Liver (tissue), 7 donors: ENCODE measurements at regions not wholly inside any gene's neighbourhood (a gene's known extent, or its start where the extent isn't known, plus 50 kb on each side); places are given as distances from the start of the nearest gene placed in this dataset.

Experiments used
- DNase-seq: peaks from one replicate; pipeline ENCODE4 v3.0.0-alpha.2; 2017; ENCODE audit warnings: low spot score
- H3K27ac ChIP-seq, 2 donors: one replicate each; pipeline ENCODE4 v1.7.0; 2013; ENCODE audit warnings: inconsistent platforms in 2 of 2, low read length in 2 of 2, control low read depth in 1 of 2, low read depth in 1 of 2, mild to moderate bottlenecking in 1 of 2
- H3K27me3 ChIP-seq, 4 donors: one replicate each; pipeline versions ENCODE4 v1.6.1 to v1.7.0; 2013; ENCODE audit warnings: low read length in 3 of 4, inconsistent platforms in 1 of 4, mild to moderate bottlenecking in 1 of 4, moderate library complexity in 1 of 4; ENCODE audit not compliant: control insufficient read depth in 4 of 4, insufficient read depth in 4 of 4
- H3K36me3 ChIP-seq, 4 donors: one replicate each; pipeline versions ENCODE4 v1.6.1 to v1.7.0; 2013; ENCODE audit warnings: low read length in 3 of 4, mild to moderate bottlenecking in 3 of 4, low read depth in 1 of 4, moderate library complexity in 1 of 4; ENCODE audit not compliant: control insufficient read depth in 4 of 4, insufficient read depth in 3 of 4
- H3K4me1 ChIP-seq, 4 donors: one replicate each; pipeline versions ENCODE4 v1.6.1 to v1.7.0; 2013; ENCODE audit warnings: low read length in 3 of 4, mild to moderate bottlenecking in 3 of 4, moderate library complexity in 1 of 4; ENCODE audit not compliant: control insufficient read depth in 4 of 4, insufficient read depth in 4 of 4
- H3K4me3 ChIP-seq, 3 donors: one replicate each; pipeline versions ENCODE4 v1.6.1 to v1.7.0; 2013; ENCODE audit warnings: low read length in 3 of 3, control low read depth in 1 of 3, low read depth in 1 of 3, mild to moderate bottlenecking in 1 of 3
- H3K9ac ChIP-seq, 2 donors: one replicate each; pipeline ENCODE4 v1.7.0; 2013; ENCODE audit warnings: low read length in 2 of 2, mild to moderate bottlenecking in 2 of 2, moderate library complexity in 2 of 2, control low read depth in 1 of 2, low read depth in 1 of 2
- H3K9me3 ChIP-seq, 4 donors: one replicate each; pipeline versions ENCODE4 v1.6.1 to v1.7.0; 2013; ENCODE audit warnings: low read length in 3 of 4; ENCODE audit not compliant: control insufficient read depth in 4 of 4
- EGR1 ChIP-seq, 2 donors: IDR thresholded peaks; 2 replicates each; pipeline ENCODE4 v1.6.1; 2016 to 2018; ENCODE audit warnings: antibody characterized with exemption in 2 of 2, low read depth in 2 of 2
- FOXA1 ChIP-seq: IDR thresholded peaks from 2 replicates; pipeline ENCODE4 v1.6.1; 2016; ENCODE audit warnings: antibody characterized with exemption
- FOXA2 ChIP-seq: IDR thresholded peaks from 2 replicates; pipeline ENCODE4 v1.6.1; 2016; ENCODE audit warnings: antibody characterized with exemption
- GABPA ChIP-seq, 2 donors: IDR thresholded peaks in 1 of 2; conservative IDR thresholded peaks in 1 of 2; 2 replicates each; pipeline ENCODE4 v1.6.1; 2016; ENCODE audit warnings: antibody characterized with exemption in 2 of 2, mild to moderate bottlenecking in 1 of 2, moderate library complexity in 1 of 2
- HNF4A ChIP-seq, 2 donors: conservative IDR thresholded peaks; 2 replicates each; pipeline ENCODE4 v1.6.1; 2016; ENCODE audit warnings: antibody characterized with exemption in 2 of 2, mild to moderate bottlenecking in 2 of 2
- HNF4G ChIP-seq: IDR thresholded peaks from 2 replicates; pipeline ENCODE4 v1.6.1; 2016; ENCODE audit warnings: antibody characterized with exemption
- JUND ChIP-seq, 2 donors: IDR thresholded peaks; 2 replicates each; pipeline ENCODE4 v1.6.1; 2016; ENCODE audit warnings: antibody characterized with exemption in 2 of 2
- RAD21 ChIP-seq, 2 donors: IDR thresholded peaks; 2 replicates each; pipeline ENCODE4 v1.6.1; 2016; ENCODE audit warnings: antibody characterized with exemption in 2 of 2, mild to moderate bottlenecking in 2 of 2
- RXRA ChIP-seq, 2 donors: IDR thresholded peaks; 2 replicates each; pipeline ENCODE4 v1.6.1; 2017 to 2018; ENCODE audit warnings: antibody characterized with exemption in 2 of 2, mild to moderate bottlenecking in 1 of 2
- TAF1 ChIP-seq: conservative IDR thresholded peaks from 2 replicates; pipeline ENCODE4 v1.6.1; 2016; ENCODE audit warnings: antibody characterized with exemption, mild to moderate bottlenecking
- WGBS: extraction: QIAGEN DNeasy Blood & Tissue Kit; methylation state at CpG from one replicate; pipeline ENCODE4 v1.1.7; 2013; 5-methylcytosine and 5-hydroxymethylcytosine counted together
- TF ChIP-seq, protein P1 (sequence below): IDR thresholded peaks from 2 replicates; pipeline ENCODE4 v1.6.1; 2016; ENCODE audit warnings: antibody characterized with exemption, mild to moderate bottlenecking
- TF ChIP-seq, protein P2 (sequence below): IDR thresholded peaks from 2 replicates; pipeline ENCODE4 v1.6.1; 2016; ENCODE audit warnings: antibody characterized with exemption
- TF ChIP-seq, protein P3 (sequence below): IDR thresholded peaks from 2 replicates; pipeline ENCODE4 v1.6.1; 2016; ENCODE audit warnings: antibody characterized with exemption
- donor health status: healthy.
- donor health status: healthy.
- donor health status: healthy.
- donor health status: healthy.

- Histone ChIP-seq H3K27ac (no peak overlapping the region), H3K9ac (no peak overlapping the region), H3K4me1 (no peaks in the 10 kb centered on the region), H3K9me3 (peaks cover 0 to 4% (median 0%) of the 10 kb centered on the region in 4 donors), H3K27me3 (no peaks in the 10 kb centered on the region), H3K4me3 (no peak overlapping the region), H3K36me3 (no peaks in the 10 kb centered on the region)
- TF ChIP-seq TAF1, result no peak
- TF ChIP-seq, protein P1, sequence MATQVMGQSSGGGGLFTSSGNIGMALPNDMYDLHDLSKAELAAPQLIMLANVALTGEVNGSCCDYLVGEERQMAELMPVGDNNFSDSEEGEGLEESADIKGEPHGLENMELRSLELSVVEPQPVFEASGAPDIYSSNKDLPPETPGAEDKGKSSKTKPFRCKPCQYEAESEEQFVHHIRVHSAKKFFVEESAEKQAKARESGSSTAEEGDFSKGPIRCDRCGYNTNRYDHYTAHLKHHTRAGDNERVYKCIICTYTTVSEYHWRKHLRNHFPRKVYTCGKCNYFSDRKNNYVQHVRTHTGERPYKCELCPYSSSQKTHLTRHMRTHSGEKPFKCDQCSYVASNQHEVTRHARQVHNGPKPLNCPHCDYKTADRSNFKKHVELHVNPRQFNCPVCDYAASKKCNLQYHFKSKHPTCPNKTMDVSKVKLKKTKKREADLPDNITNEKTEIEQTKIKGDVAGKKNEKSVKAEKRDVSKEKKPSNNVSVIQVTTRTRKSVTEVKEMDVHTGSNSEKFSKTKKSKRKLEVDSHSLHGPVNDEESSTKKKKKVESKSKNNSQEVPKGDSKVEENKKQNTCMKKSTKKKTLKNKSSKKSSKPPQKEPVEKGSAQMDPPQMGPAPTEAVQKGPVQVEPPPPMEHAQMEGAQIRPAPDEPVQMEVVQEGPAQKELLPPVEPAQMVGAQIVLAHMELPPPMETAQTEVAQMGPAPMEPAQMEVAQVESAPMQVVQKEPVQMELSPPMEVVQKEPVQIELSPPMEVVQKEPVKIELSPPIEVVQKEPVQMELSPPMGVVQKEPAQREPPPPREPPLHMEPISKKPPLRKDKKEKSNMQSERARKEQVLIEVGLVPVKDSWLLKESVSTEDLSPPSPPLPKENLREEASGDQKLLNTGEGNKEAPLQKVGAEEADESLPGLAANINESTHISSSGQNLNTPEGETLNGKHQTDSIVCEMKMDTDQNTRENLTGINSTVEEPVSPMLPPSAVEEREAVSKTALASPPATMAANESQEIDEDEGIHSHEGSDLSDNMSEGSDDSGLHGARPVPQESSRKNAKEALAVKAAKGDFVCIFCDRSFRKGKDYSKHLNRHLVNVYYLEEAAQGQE, result no peak
- TF ChIP-seq FOXA1, result no peak
- no peak for TF ChIP-seq GABPA (IDR thresholded peaks at IDR 0.05 in 1 of 2, conservative IDR thresholded peaks at IDR 0.05 in 1 of 2)
- no peak for TF ChIP-seq FOXA2
- no peak for DNase-seq
- WGBS, result 44% methylated on average over 2 of the region's 2 CpGs
Observed at GRCh38 chr14:24744641-24745040, 110.7 kb upstream of the GZMB start.

DNA sequence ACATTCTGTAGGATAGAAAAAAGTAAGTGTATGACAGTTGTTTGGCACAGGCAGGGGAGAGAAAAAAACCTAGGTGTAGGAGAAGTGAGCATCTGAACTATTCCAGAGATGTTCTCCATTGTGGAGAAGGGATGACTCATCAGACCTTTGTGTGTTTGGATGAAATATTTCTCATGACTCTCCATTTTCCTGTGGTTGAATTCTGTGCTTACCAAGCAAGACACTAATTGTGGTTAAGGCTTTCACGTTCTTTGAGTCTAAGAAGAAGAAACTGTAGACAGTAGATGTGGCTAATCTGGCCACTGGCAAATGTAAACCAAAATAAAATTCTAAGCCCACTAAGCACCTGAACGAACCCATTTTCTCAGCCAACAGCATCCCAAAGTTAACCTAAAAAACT is 107.9 kb upstream of the GZMB start:
- Histone ChIP-seq H3K4me3 (no peak overlapping the region), H3K9me3 (no peaks in the 10 kb centered on the region), H3K36me3 (no peaks in the 10 kb centered on the region), H3K27ac (no peak overlapping the region), H3K27me3 (no peaks in the 10 kb centered on the region), H3K9ac (no peak overlapping the region), H3K4me1 (no peaks in the 10 kb centered on the region)
- no peak for DNase-seq
- no peak for TF ChIP-seq RAD21 (IDR thresholded peaks at IDR 0.05)
- TF ChIP-seq, protein P2, sequence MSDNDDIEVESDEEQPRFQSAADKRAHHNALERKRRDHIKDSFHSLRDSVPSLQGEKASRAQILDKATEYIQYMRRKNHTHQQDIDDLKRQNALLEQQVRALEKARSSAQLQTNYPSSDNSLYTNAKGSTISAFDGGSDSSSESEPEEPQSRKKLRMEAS, result no peak
- 51% methylated on average over 2 of the region's 2 CpGs for WGBS

DNA sequence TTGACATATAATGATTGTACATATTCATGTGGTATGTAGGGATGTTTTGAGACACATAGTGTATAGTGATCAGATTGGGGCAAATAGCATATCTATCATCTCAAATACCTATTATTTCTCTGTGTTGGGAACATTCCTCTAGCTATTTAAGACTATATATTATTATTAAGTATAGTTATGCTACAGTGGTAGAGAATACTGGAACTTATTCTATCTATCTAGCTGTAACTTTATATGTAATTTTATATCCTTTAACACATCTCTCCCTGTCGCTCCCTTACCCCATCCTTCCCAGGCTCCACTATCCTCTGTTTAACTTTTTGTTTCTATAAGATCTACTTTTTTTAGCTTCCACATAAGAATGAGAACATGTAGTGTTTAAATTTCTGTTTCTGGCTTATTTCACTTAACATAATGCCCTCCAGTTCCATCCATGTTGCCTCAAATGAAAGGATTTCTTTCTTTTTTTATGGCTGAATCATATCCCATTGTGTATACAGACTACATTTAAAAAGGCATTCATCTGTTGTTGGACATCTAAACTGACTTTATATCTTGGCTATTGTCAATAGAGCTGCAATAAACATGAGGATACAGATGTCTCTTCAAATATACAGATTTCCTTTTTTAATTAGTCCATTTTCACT is 102.1 kb upstream of the GZMB start:
- no peak for DNase-seq
- H3K4me1 ChIP-seq, result no peaks in the 10 kb centered on the region
- H3K27ac ChIP-seq, result no peak overlapping the region
- no peaks in the 10 kb centered on the region for H3K36me3 ChIP-seq
- no peaks in the 10 kb centered on the region for H3K27me3 ChIP-seq
- H3K4me3 ChIP-seq, result no peak overlapping the region
- WGBS, result 4% methylated on average over 1 of the region's 1 CpG
- no peak overlapping the region for H3K9ac ChIP-seq
- TF ChIP-seq GABPA (IDR thresholded peaks at IDR 0.05 in 1 of 2, conservative IDR thresholded peaks at IDR 0.05 in 1 of 2) (no peak), HNF4A (conservative IDR thresholded peaks at IDR 0.05) (no peak), HNF4G (no peak), JUND (IDR thresholded peaks at IDR 0.05) (no peak), TAF1 (no peak), EGR1 (IDR thresholded peaks at IDR 0.05; ENCODE audit: low read depth in 2 of 2) (no peak), RAD21 (IDR thresholded peaks at IDR 0.05) (no peak), RXRA (IDR thresholded peaks at IDR 0.05) (no peak), FOXA2 (no peak), FOXA1 (no peak)
- TF ChIP-seq, protein P2, result no peak
- TF ChIP-seq, protein P3, sequence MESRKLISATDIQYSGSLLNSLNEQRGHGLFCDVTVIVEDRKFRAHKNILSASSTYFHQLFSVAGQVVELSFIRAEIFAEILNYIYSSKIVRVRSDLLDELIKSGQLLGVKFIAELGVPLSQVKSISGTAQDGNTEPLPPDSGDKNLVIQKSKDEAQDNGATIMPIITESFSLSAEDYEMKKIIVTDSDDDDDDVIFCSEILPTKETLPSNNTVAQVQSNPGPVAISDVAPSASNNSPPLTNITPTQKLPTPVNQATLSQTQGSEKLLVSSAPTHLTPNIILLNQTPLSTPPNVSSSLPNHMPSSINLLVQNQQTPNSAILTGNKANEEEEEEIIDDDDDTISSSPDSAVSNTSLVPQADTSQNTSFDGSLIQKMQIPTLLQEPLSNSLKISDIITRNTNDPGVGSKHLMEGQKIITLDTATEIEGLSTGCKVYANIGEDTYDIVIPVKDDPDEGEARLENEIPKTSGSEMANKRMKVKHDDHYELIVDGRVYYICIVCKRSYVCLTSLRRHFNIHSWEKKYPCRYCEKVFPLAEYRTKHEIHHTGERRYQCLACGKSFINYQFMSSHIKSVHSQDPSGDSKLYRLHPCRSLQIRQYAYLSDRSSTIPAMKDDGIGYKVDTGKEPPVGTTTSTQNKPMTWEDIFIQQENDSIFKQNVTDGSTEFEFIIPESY, result no peak
- TF ChIP-seq, protein P1, result no peak
- H3K9me3 ChIP-seq, result no peaks in the 10 kb centered on the region
